Peyer's patch (tissue), 4 donors: ENCODE measurements at regions not wholly inside any gene's neighbourhood (a gene's known extent, or its start where the extent isn't known, plus 50 kb on each side); places are given as distances from the start of the nearest gene placed in this dataset.

Experiments used
- POLR2A ChIP-seq, 2 donors: fragments of 450-650 bp; IDR thresholded peaks; one replicate each; pipeline ENCODE4 v1.5.1; 2017; ENCODE audit warnings: antibody characterized with exemption in 2 of 2, mild to moderate bottlenecking in 2 of 2, moderate library complexity in 2 of 2
- TF ChIP-seq, protein P1 (sequence below), 6 experiments: fragments of 450-650 bp in 4 of 6; fragments of 200-600 bp in 2 of 6; sonication (generic) in 1 of 6; IDR thresholded peaks; one replicate each; pipeline ENCODE4 v1.5.1; 2017 to 2019; ENCODE audit warnings: antibody characterized with exemption in 6 of 6, mild to moderate bottlenecking in 3 of 6, moderate library complexity in 1 of 6

DNA sequence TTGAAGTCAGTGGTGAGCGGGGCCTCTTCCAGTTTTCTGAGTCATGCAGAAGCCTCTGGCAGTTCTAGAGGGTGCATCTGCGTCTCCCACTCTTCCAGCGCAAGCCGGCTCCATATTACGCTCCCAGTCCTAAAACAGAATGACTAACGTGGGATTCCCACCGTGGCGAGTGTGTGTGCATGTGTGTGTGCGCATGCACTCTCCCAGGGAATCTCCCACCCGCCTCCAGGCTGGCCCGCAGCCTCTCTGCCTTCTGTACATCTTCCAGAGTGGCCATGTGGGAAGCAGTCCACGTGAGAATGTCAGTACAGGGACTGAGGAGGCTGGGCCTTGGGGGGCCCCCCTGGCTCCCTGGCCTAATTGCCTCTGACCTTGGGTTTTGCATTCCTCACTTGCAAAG, 87.7 kb downstream of the LSM3 start:
- TF ChIP-seq, protein P1, sequence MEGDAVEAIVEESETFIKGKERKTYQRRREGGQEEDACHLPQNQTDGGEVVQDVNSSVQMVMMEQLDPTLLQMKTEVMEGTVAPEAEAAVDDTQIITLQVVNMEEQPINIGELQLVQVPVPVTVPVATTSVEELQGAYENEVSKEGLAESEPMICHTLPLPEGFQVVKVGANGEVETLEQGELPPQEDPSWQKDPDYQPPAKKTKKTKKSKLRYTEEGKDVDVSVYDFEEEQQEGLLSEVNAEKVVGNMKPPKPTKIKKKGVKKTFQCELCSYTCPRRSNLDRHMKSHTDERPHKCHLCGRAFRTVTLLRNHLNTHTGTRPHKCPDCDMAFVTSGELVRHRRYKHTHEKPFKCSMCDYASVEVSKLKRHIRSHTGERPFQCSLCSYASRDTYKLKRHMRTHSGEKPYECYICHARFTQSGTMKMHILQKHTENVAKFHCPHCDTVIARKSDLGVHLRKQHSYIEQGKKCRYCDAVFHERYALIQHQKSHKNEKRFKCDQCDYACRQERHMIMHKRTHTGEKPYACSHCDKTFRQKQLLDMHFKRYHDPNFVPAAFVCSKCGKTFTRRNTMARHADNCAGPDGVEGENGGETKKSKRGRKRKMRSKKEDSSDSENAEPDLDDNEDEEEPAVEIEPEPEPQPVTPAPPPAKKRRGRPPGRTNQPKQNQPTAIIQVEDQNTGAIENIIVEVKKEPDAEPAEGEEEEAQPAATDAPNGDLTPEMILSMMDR (IDR thresholded peaks at IDR 0.05), result no peak
- no peak for TF ChIP-seq POLR2A (IDR thresholded peaks at IDR 0.05)
